COLO668 (cell line): ENCODE measurements at regions not wholly inside any gene's neighbourhood (a gene's known extent, or its start where the extent isn't known, plus 50 kb on each side); places are given as distances from the start of the nearest gene placed in this dataset.
A peak's percentile ranks its signal among the peaks of the same experiment; 100 is the strongest.
"Not testable (repeated sequence)": the region's sequence is repeated elsewhere in the genome, so short reads cannot be mapped to it uniquely, and the experiment has no call there.

Source experiments
- DNase-seq: peaks from one replicate; lab custom pipeline; 2025; ENCODE audit not compliant: unreplicated experiment; lab: John Stamatoyannopoulos, UW

- no peak for DNase-seq
Measured at GRCh38 chr1:209086486-209087192, 496.9 kb upstream of the CAMK1G start.

DNA sequence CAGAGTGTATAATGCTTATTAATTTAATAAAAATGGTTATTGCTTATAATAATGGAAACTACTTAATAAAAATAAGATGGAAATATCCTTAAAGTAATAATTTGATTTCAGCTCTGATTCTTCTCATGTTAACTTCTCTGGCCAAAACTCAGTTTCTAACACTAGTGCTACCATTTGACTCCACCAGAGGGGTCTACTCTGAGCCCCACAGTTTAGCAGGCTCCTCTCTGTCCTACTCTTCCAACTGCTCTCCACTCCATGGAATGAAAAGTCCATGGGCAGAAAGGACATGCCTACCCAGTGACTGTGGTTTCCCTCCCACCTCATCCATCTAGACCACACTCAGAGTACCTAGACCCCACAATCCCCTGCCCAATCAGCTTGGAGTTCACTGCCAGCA is 489.1 kb upstream of the CAMK1G start:
- no peak for DNase-seq

DNA sequence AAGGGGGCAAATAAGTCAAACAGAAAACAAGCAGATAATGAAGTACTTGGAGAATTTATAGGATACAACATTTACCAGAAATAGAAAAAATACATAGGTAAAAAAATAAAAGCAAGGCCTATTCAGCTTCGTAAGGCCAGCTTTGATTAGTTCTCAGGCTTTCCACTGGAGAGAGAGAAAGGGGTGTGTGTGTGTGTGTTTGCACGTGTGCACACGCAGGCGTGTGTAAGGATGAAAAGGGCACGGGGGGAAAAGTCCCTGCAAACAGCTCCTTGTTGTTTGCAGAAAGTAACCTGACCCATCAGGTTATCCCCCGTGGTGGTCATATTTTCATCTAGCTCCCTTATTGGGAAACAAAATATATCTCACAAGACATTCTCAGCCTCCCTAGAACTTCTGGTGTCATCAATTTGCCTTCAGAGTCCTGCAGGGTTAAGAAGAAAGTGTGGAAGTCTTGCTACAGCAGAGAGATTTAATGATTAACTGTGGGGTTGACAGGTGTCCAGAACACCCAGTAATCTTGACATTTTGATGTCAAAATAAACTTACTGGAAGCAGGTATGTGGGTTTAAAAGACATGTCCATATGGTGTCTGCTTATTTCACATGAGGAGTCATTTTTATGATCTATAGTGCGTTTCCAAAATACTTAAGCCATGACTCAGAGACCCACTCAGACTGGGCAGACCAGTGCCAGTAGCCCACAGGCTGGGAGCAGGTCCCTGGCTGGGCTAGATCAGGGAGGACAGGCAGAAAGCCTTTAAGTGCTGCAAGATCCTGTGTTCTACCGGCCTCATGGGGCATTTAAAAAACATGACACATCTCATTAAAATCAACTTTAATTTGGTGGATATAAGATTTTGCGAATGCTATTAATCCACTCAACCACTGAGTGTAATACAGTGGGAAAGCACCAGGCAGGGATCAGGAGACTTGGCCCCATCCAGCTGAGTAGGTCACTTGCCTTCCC is 487.6 kb upstream of the CAMK1G start:
- DNase-seq, result no peak

DNA sequence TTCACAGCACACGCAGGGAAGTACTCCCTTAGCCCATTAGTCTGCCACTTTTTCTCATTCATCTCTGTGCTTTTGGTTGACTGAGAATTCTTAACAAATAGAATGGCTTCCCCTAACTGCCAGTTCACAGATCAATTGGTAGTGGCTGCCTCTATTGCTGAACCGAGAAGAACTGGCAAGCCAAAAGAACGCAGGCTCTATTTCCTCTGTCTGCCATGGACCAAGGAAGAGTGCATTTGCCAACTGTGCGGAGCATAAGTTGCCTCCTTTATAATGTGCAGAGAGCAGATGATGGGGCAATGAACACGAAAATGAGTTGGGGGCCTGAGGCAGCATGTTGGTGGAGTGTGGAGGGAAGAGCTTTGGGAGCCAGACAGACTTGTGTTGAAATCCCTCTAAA is 483.1 kb upstream of the CAMK1G start:
- no peak for DNase-seq

DNA sequence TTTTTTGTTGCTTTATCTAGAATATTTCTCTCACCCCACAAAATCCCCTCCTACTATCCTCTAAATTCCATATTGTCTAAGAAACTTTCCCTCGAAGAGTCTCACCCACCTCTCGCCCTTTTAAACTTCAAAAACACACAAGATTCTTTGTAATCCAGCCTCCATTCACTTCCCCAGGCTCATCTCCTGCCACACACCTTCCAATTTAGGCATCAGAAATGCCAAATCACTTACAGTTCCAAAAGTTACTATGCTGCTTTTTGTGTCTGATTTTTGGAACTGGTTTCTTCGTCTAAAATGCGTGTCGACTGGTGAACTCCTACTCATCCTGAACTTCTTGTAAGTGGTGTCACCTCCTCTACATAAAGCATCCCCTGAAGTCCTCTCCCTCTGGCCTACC is 482.4 kb upstream of the CAMK1G start:
- DNase-seq, result no peak

DNA sequence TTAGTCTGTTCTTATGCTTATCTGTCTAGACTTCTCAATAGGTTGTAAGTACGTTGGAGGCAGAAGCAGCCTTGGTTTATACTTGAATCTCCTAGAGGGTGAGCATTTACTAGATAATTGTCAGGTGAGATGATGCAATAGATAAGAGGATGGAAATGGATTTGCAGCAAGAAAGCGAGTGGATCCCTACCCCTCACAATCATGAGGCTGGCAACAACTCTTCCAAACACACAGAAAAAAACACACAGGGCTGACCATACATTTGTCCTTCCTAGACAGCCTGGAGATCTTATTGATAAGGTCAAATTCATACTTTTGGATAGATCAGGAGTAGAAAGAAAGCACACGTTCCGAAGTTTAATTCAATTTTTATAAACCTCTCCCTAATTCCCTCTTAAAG is 481.4 kb upstream of the CAMK1G start:
- no peak for DNase-seq

- no peak for DNase-seq
Measured at GRCh38 chr1:209102531-209102930, 481.0 kb upstream of the CAMK1G start.

DNA sequence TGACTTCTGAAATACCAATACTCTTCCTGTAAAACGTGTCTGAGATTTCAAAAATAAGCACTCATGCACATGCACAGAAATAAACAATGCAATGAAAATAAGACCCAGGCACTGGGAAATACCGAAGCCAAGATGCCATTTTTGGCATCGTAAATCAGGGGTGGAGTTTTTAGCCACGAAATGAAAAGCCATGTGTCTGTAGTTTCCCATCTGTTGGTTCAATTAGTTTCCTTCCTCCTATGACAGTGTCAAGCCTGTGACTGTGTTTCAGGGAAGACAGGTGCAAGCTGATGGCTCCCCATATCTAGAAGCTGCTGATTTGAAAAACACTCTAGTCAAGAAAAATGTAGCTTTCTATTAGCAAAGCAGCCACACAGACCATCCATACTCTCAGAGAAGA is 480.4 kb upstream of the CAMK1G start:
- no peak for DNase-seq

DNA sequence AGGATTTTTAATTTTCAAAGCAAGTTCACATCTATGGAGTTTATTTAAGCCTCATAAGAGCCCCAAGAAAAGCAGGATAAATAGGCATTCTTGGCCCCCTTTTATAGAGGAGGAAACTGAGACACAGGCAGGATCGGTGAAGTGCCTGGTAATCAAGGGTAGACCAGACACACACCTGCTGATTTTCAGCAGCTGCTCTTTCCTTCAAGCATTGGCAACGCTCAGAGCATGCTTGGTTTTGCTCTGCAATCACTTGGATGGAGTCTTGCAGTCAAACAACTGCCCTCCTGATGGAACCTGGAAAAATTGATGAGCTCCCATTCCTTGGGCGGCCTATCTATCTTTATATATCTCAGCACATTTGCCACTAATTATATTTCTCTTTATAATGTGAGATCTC is 478.9 kb upstream of the CAMK1G start:
- DNase-seq, result no peak

DNA sequence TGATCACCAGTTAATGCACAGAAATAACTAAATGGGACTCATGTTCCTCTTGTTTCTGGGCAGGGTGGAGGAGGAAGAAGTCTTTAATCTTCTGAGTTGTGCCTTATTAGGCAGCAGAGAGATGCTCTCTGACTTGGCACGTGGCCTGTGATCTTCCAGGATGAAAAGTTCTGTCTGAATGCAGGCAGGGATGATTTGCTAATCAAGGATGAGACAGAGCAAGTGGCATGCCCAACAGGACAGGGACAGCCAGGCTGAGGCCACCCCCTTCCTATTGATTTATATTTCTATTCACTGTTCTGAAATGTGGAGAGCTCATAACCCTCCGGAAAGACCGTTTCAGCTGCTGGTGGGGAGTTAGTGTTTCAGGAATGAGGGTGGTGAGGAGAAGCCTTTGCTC is 477.8 kb upstream of the CAMK1G start:
- DNase-seq, result no peak

GRCh38 chr1:209106237-209106741 is 477.2 kb upstream of the CAMK1G start:
- DNase-seq, result peak; percentile 38

- no peak for DNase-seq
Measured at GRCh38 chr1:209106861-209107260, 476.7 kb upstream of the CAMK1G start.

- DNase-seq, result no peak
Measured at GRCh38 chr1:209107535-209107934, 476.0 kb upstream of the CAMK1G start.

DNA sequence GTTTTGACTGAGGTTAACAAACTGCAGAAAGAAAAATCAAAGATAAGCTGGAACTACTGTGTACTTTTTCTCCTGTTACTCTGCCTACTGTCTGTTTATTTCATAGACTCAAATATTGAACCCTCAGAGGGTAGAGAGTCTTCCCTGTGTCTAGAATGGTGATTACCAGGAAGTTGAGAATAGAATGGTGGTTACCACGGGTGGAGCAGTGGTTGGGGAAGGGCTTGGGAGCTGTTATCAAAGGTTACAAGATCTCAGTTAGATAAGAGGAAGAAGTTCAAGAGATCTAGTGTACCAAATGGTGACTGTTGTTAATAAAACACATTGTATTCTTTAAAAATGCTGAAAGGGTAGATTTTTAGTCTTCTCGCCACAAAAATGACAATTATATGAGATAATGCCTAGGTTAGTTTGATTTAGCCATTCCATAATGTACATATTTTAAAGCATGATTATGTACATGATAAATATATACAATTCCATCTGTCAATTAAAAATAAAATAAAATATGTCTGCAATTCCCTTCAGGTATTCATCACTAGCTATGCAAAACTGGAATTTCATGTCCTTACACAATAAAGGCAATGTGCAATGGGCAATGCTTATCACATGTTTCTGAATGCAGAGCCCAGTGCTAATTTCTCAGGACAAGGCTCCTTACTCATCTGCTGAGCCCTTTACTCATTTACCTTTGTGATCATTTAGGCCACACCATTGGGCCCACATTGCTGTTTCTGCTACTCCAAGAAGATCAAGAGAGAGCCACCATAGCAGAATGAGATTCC is 474.3 kb upstream of the CAMK1G start:
- DNase-seq, result no peak

GRCh38 chr1:209113521-209113920 is 470.0 kb upstream of the CAMK1G start:
- no peak for DNase-seq

- no peak for DNase-seq
Measured at GRCh38 chr1:209116705-209117104, 466.8 kb upstream of the CAMK1G start.

GRCh38 chr1:209123601-209124000 is 459.9 kb upstream of the CAMK1G start:
- DNase-seq, result no peak

DNA sequence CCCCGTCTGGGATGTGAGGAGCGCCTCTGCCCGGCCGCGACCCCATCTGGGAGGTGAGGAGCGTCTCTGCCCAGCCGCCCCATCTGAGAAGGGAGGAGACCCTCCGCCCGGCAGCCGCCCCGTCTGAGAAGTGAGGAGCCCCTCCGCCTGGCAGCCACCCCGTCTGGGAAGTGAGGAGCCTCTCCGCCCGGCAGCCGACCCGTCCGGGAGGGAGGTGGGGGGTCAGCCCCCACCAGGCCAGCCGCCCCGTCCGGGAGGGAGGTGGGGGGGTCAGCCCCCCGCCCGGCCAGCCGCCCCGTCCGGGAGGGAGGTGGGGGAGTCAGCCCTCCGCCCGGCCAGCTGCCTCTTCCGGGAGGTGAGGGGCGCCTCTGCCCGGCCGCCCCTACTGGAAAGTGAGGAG is 454.4 kb upstream of the CAMK1G start:
- not testable (repeated sequence) for DNase-seq

GRCh38 chr1:209130886-209131285 is 452.6 kb upstream of the CAMK1G start:
- no peak for DNase-seq

GRCh38 chr1:209132736-209133467 is 450.6 kb upstream of the CAMK1G start:
- no peak for DNase-seq

DNA sequence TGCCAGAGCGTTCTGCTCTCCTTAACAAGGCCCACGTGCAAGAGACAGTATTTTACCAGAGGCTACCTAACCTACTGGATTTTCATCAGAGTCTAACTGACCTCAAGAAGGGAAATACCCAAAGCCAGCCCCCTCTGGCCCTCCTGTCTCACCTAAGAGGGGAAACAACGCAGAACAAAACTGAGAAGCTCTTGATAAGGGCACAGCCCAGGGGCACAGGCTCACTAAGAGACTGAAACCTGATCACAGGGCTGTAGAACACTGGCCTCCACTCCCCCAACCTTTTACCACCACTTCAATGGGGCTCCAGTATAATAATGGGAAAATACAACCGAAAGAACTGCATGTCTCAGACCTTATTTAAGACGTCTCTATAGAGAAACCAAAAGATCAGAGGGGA is 449.5 kb upstream of the CAMK1G start:
- no peak for DNase-seq
